ENCODE measurements at regions not wholly inside any gene's neighbourhood (a gene's known extent, or its start where the extent isn't known, plus 50 kb on each side); places are given as distances from the start of the nearest gene placed in this dataset.

GRCh38 chr14:76615331-76615730, 145.9 kb upstream of the VASH1 start:
- Histone ChIP-seq H3K27ac (no peak overlapping the region), H3K9ac (ENCODE audit: insufficient read length) (no peak overlapping the region), H3K4me3 (no peak overlapping the region), H3K36me3 (ENCODE audit: insufficient read depth, low read length) (no peaks in the 10 kb centered on the region), H3K9me3 (ENCODE audit: low read depth, low read length) (peaks cover 4% of the 10 kb centered on the region; the same call in 1 of the 2 replicates)
- no peak for TF ChIP-seq POLR2AphosphoS5 (IDR thresholded peaks at IDR 0.05; ENCODE audit: borderline replicate concordance, low read depth, low read length)
- no peak for TF ChIP-seq FOXP2 (optimal IDR thresholded peaks at IDR 0.05; ENCODE audit: control extremely low read depth, extremely low read length, insufficient read depth)
- TF ChIP-seq EZH2 (IDR thresholded peaks at IDR 0.05): no peak
- DNase-seq (ENCODE audit: low read depth, low spot score): no peak

GRCh38 chr14:76617440-76617839, 143.8 kb upstream of the VASH1 start:
- no peaks in the 10 kb centered on the region for H3K36me3 ChIP-seq (ENCODE audit: insufficient read depth, low read length)
- peaks cover 4% of the 10 kb centered on the region; the same call in 1 of the 2 replicates for H3K9me3 ChIP-seq (ENCODE audit: low read depth, low read length)
- H3K9ac ChIP-seq (ENCODE audit: insufficient read length): no peak overlapping the region
- no peak for DNase-seq (ENCODE audit: low read depth, low spot score)
- TF ChIP-seq FOXP2 (optimal IDR thresholded peaks at IDR 0.05; ENCODE audit: control extremely low read depth, extremely low read length, insufficient read depth): no peak
- TF ChIP-seq POLR2AphosphoS5 (IDR thresholded peaks at IDR 0.05; ENCODE audit: borderline replicate concordance, low read depth, low read length): no peak
- TF ChIP-seq EZH2 (IDR thresholded peaks at IDR 0.05): no peak
- no peak overlapping the region for H3K4me3 ChIP-seq
- H3K27ac ChIP-seq: no peak overlapping the region

GRCh38 chr14:76636602-76637001, 124.7 kb upstream of the VASH1 start:
- Histone ChIP-seq H3K9me3 (ENCODE audit: low read depth, low read length) (no peaks in the 10 kb centered on the region), H3K9ac (ENCODE audit: insufficient read length) (no peak overlapping the region), H3K27ac (no peak overlapping the region)

GRCh38 chr14:76638841-76639240, 122.4 kb upstream of the VASH1 start:
- no peak overlapping the region for H3K4me3 ChIP-seq
- no peaks in the 10 kb centered on the region for H3K36me3 ChIP-seq (ENCODE audit: insufficient read depth, low read length)
- no peak overlapping the region for H3K27ac ChIP-seq
- no peaks in the 10 kb centered on the region for H3K9me3 ChIP-seq (ENCODE audit: low read depth, low read length)
- DNase-seq (ENCODE audit: low read depth, low spot score): no peak
- no peak overlapping the region for H3K9ac ChIP-seq (ENCODE audit: insufficient read length)
- TF ChIP-seq EZH2 (IDR thresholded peaks at IDR 0.05) (no peak), FOXP2 (optimal IDR thresholded peaks at IDR 0.05; ENCODE audit: control extremely low read depth, extremely low read length, insufficient read depth) (no peak), POLR2AphosphoS5 (IDR thresholded peaks at IDR 0.05; ENCODE audit: borderline replicate concordance, low read depth, low read length) (no peak)

More at GRCh38 chr14:76636602-76637001, 124.7 kb upstream of the VASH1 start:
- DNase-seq (ENCODE audit: low read depth, low spot score): no peak
- Histone ChIP-seq H3K36me3 (ENCODE audit: insufficient read depth, low read length) (no peaks in the 10 kb centered on the region), H3K4me3 (no peak overlapping the region)
- no peak for TF ChIP-seq EZH2 (IDR thresholded peaks at IDR 0.05)
- no peak for TF ChIP-seq POLR2AphosphoS5 (IDR thresholded peaks at IDR 0.05; ENCODE audit: borderline replicate concordance, low read depth, low read length)
- no peak for TF ChIP-seq FOXP2 (optimal IDR thresholded peaks at IDR 0.05; ENCODE audit: control extremely low read depth, extremely low read length, insufficient read depth)

- Histone ChIP-seq H3K27ac (no peak overlapping the region), H3K9ac (ENCODE audit: insufficient read length) (no peak overlapping the region), H3K36me3 (ENCODE audit: insufficient read depth, low read length) (no peaks in the 10 kb centered on the region), H3K9me3 (ENCODE audit: low read depth, low read length) (no peaks in the 10 kb centered on the region), H3K4me3 (no peak overlapping the region)
- DNase-seq (ENCODE audit: low read depth, low spot score): no peak
- TF ChIP-seq EZH2 (IDR thresholded peaks at IDR 0.05) (no peak), FOXP2 (optimal IDR thresholded peaks at IDR 0.05; ENCODE audit: control extremely low read depth, extremely low read length, insufficient read depth) (no peak), POLR2AphosphoS5 (IDR thresholded peaks at IDR 0.05; ENCODE audit: borderline replicate concordance, low read depth, low read length) (no peak)
Observed at GRCh38 chr14:76639606-76640229, 121.5 kb upstream of the VASH1 start.

GRCh38 chr14:76640923-76641395, 120.3 kb upstream of the VASH1 start:
- Histone ChIP-seq H3K9me3 (ENCODE audit: low read depth, low read length) (no peaks in the 10 kb centered on the region), H3K36me3 (ENCODE audit: insufficient read depth, low read length) (no peaks in the 10 kb centered on the region), H3K4me3 (no peak overlapping the region), H3K27ac (no peak overlapping the region), H3K9ac (ENCODE audit: insufficient read length) (no peak overlapping the region)
- TF ChIP-seq FOXP2 (optimal IDR thresholded peaks at IDR 0.05; ENCODE audit: control extremely low read depth, extremely low read length, insufficient read depth): no peak
- no peak for TF ChIP-seq POLR2AphosphoS5 (IDR thresholded peaks at IDR 0.05; ENCODE audit: borderline replicate concordance, low read depth, low read length)
- no peak for DNase-seq (ENCODE audit: low read depth, low spot score)

GRCh38 chr14:76641541-76641940, 119.7 kb upstream of the VASH1 start:
- Histone ChIP-seq H3K36me3 (ENCODE audit: insufficient read depth, low read length) (no peaks in the 10 kb centered on the region), H3K9me3 (ENCODE audit: low read depth, low read length) (no peaks in the 10 kb centered on the region), H3K9ac (ENCODE audit: insufficient read length) (no peak overlapping the region), H3K27ac (no peak overlapping the region), H3K4me3 (no peak overlapping the region)
- DNase-seq (ENCODE audit: low read depth, low spot score): no peak
- TF ChIP-seq EZH2 (IDR thresholded peaks at IDR 0.05): no peak

- no peak for DNase-seq (ENCODE audit: low read depth, low spot score)
- H3K36me3 ChIP-seq (ENCODE audit: insufficient read depth, low read length): no peaks in the 10 kb centered on the region
- H3K27ac ChIP-seq: peak overlapping the region; percentile 27; the same call in 1 of the 2 replicates
- TF ChIP-seq FOXP2 (optimal IDR thresholded peaks at IDR 0.05; ENCODE audit: control extremely low read depth, extremely low read length, insufficient read depth) (no peak), POLR2AphosphoS5 (IDR thresholded peaks at IDR 0.05; ENCODE audit: borderline replicate concordance, low read depth, low read length) (no peak), EZH2 (IDR thresholded peaks at IDR 0.05) (no peak)
- H3K9ac ChIP-seq (ENCODE audit: insufficient read length): peak overlapping the region; percentile 48
- H3K4me3 ChIP-seq: 0 out of 2 replicates have a peak overlapping the region, but pooled peaks have one; percentile 10
- no peaks in the 10 kb centered on the region for H3K9me3 ChIP-seq (ENCODE audit: low read depth, low read length)
Observed at GRCh38 chr14:76643887-76644286, 117.4 kb upstream of the VASH1 start.

Measured in SK-N-MC (cell line).